CD4-positive, alpha-beta T cell treated with Interferon alpha-2 for 1 hour (primary cell): ENCODE measurements at regions not wholly inside any gene's neighbourhood (a gene's known extent, or its start where the extent isn't known, plus 50 kb on each side); places are given as distances from the start of the nearest gene placed in this dataset.
"Not testable (repeated sequence)": the region's sequence is repeated elsewhere in the genome, so short reads cannot be mapped to it uniquely, and the experiment has no call there.

Experiments
- DNase-seq, 2 donors: peaks; one replicate each; pipeline ENCODE4 v3.0.0-alpha.2; 2020 to 2022

GRCh38 chr12:61530456-61530855, 729.7 kb upstream of the USP15 start:
- no peak for DNase-seq

- no peak for DNase-seq
Measured at GRCh38 chr12:61531195-61531594, 729.0 kb upstream of the USP15 start.

GRCh38 chr12:61536117-61536516, 724.1 kb upstream of the USP15 start:
- DNase-seq, result no peak

GRCh38 chr12:61536525-61536924, 723.7 kb upstream of the USP15 start:
- no peak for DNase-seq

GRCh38 chr12:61538951-61539350, 721.3 kb upstream of the USP15 start:
- DNase-seq, result no peak

GRCh38 chr12:61542551-61542950, 717.7 kb upstream of the USP15 start:
- DNase-seq, result no peak

- no peak for DNase-seq
Measured at GRCh38 chr12:61546296-61546695, 713.9 kb upstream of the USP15 start.

GRCh38 chr12:61553091-61553490, 707.1 kb upstream of the USP15 start:
- DNase-seq, result no peak

GRCh38 chr12:61554268-61555008, 705.8 kb upstream of the USP15 start:
- no peak for DNase-seq

- DNase-seq, result no peak
Measured at GRCh38 chr12:61563665-61564450, 696.3 kb upstream of the USP15 start.

GRCh38 chr12:61564466-61564865, 695.7 kb upstream of the USP15 start:
- no peak for DNase-seq

- DNase-seq, result no peak
Measured at GRCh38 chr12:61566183-61566582, 694.0 kb upstream of the USP15 start.

GRCh38 chr12:61574339-61574738, 685.9 kb upstream of the USP15 start:
- no peak for DNase-seq

GRCh38 chr12:61584943-61585342, 675.3 kb upstream of the USP15 start:
- DNase-seq, result no peak

- not testable (repeated sequence) for DNase-seq
Measured at GRCh38 chr12:61590864-61591263, 669.3 kb upstream of the USP15 start.

- no peak for DNase-seq
Measured at GRCh38 chr12:61610143-61610542, 650.1 kb upstream of the USP15 start.

- no peak for DNase-seq
Measured at GRCh38 chr12:61629702-61630101, 630.5 kb upstream of the USP15 start.

- no peak for DNase-seq
Measured at GRCh38 chr12:61646639-61647038, 613.6 kb upstream of the USP15 start.

GRCh38 chr12:61647566-61647965, 612.6 kb upstream of the USP15 start:
- no peak for DNase-seq

GRCh38 chr12:61652265-61652664, 607.9 kb upstream of the USP15 start:
- DNase-seq, result no peak

- no peak for DNase-seq
Measured at GRCh38 chr12:61654698-61655097, 605.5 kb upstream of the USP15 start.

GRCh38 chr12:61655241-61655640, 605.0 kb upstream of the USP15 start:
- no peak for DNase-seq

GRCh38 chr12:61667676-61668075, 592.5 kb upstream of the USP15 start:
- DNase-seq, result no peak

GRCh38 chr12:61676520-61676919, 583.7 kb upstream of the USP15 start:
- DNase-seq, result no peak
